ENCODE measurements at regions not wholly inside any gene's neighbourhood (a gene's known extent, or its start where the extent isn't known, plus 50 kb on each side); places are given as distances from the start of the nearest gene placed in this dataset.

DNA sequence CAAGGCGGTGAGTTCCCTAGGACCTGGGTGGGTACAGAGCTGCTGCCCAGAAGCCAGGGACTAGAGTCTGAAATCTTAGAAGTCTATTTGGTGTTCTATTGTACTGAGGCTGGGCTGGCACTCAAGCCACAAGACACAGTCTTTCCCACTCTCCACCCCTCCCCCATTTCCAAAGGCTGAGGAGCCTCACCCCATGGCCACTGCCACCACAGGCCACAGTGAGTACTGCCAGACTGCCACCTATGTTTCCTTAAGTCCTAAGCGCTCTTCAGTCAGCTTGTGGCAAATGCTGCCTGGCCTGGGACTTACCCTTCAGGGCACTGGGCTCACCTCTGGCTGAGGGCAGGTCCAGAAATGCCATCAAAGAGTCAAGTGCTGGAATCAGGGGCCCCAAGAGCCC is 469.3 kb downstream of the HAO1 start:
- TF ChIP-seq, protein P1, sequence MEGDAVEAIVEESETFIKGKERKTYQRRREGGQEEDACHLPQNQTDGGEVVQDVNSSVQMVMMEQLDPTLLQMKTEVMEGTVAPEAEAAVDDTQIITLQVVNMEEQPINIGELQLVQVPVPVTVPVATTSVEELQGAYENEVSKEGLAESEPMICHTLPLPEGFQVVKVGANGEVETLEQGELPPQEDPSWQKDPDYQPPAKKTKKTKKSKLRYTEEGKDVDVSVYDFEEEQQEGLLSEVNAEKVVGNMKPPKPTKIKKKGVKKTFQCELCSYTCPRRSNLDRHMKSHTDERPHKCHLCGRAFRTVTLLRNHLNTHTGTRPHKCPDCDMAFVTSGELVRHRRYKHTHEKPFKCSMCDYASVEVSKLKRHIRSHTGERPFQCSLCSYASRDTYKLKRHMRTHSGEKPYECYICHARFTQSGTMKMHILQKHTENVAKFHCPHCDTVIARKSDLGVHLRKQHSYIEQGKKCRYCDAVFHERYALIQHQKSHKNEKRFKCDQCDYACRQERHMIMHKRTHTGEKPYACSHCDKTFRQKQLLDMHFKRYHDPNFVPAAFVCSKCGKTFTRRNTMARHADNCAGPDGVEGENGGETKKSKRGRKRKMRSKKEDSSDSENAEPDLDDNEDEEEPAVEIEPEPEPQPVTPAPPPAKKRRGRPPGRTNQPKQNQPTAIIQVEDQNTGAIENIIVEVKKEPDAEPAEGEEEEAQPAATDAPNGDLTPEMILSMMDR (IDR thresholded peaks at IDR 0.05), result no peak
- no peak for TF ChIP-seq POLR2A (IDR thresholded peaks at IDR 0.05)
